RWPE2 (cell line): ENCODE measurements at regions not wholly inside any gene's neighbourhood (a gene's known extent, or its start where the extent isn't known, plus 50 kb on each side); places are given as distances from the start of the nearest gene placed in this dataset.

Experiments used
- ATAC-seq: fragments of 200-7000 bp; cut with Tn5 transposase; 3 replicates; pipeline ENCODE4 v1.9.1; 2021; ENCODE audit warnings: low read depth
- DNase-seq: peaks from one replicate; pipeline ENCODE4 v3.0.0-alpha.2; 2020; ENCODE audit warnings: low spot score
- H3K27ac ChIP-seq: fragments of 450-650 bp; 2 replicates; pipeline ENCODE4 v1.5.1; 2017; ENCODE audit warnings: mild to moderate bottlenecking; ENCODE audit not compliant: poor library complexity, severe bottlenecking
- H3K27me3 ChIP-seq: fragments of 250-450 bp; sonication (Bioruptor Pico); 2 replicates; pipeline ENCODE4 v1.5.1; 2021; ENCODE audit warnings: mild to moderate bottlenecking, moderate library complexity; ENCODE audit not compliant: insufficient read depth, poor library complexity, severe bottlenecking
- H3K36me3 ChIP-seq: fragments of 250-450 bp; sonication (Bioruptor Pico); 2 replicates; pipeline ENCODE4 v1.5.1; 2020; ENCODE audit warnings: low read depth, mild to moderate bottlenecking, moderate library complexity
- H3K4me1 ChIP-seq: fragments of 250-450 bp; sonication (Bioruptor Pico); 2 replicates; pipeline ENCODE4 v1.5.1; 2021; ENCODE audit warnings: mild to moderate bottlenecking, moderate library complexity; ENCODE audit not compliant: insufficient read depth, poor library complexity, severe bottlenecking
- H3K4me3 ChIP-seq: fragments of 250-450 bp; sonication (Bioruptor Pico); 2 replicates; pipeline ENCODE4 v1.5.1; 2021; ENCODE audit warnings: mild to moderate bottlenecking, moderate library complexity; ENCODE audit not compliant: severe bottlenecking
- H3K9me3 ChIP-seq: fragments of 250-450 bp; sonication (Bioruptor Pico); 2 replicates; pipeline ENCODE4 v1.5.1; 2021; ENCODE audit warnings: mild to moderate bottlenecking, moderate library complexity; ENCODE audit not compliant: severe bottlenecking
- TF ChIP-seq, protein P1 (sequence below): fragments of 450-650 bp; IDR thresholded peaks from one replicate; pipeline ENCODE4 v1.5.1; 2017; ENCODE audit warnings: mild to moderate bottlenecking, moderate library complexity; ENCODE audit not compliant: poor library complexity, severe bottlenecking

DNA sequence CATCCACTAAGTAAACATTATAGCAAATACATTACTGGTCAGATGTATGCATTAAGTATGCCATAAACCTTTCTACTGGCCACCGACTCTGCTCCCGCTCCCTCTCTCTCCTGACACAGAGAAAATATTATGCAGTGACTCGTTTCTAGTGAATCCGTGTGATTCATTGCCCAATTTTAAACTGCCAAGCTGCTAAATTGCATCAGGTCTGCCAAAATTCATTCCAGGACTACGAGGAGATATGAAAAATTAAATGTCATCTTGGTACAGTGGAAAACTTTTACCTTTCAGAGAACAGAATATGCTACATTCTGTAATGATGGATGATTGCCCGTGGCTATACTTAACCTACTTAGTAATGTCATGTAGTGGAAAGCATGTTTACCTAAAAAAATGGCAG lies 368.8 kb upstream of the TSHZ3 start:
- no peak overlapping the region for H3K27ac ChIP-seq
- ATAC-seq (no peak), DNase-seq (no peak)
- no peak overlapping the region for H3K4me3 ChIP-seq
- H3K9me3 ChIP-seq, result no peaks in the 10 kb centered on the region
- peaks cover 51% of the 10 kb centered on the region for H3K27me3 ChIP-seq
- no peaks in the 10 kb centered on the region for H3K36me3 ChIP-seq
- TF ChIP-seq, protein P1, sequence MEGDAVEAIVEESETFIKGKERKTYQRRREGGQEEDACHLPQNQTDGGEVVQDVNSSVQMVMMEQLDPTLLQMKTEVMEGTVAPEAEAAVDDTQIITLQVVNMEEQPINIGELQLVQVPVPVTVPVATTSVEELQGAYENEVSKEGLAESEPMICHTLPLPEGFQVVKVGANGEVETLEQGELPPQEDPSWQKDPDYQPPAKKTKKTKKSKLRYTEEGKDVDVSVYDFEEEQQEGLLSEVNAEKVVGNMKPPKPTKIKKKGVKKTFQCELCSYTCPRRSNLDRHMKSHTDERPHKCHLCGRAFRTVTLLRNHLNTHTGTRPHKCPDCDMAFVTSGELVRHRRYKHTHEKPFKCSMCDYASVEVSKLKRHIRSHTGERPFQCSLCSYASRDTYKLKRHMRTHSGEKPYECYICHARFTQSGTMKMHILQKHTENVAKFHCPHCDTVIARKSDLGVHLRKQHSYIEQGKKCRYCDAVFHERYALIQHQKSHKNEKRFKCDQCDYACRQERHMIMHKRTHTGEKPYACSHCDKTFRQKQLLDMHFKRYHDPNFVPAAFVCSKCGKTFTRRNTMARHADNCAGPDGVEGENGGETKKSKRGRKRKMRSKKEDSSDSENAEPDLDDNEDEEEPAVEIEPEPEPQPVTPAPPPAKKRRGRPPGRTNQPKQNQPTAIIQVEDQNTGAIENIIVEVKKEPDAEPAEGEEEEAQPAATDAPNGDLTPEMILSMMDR, result no peak
- H3K4me1 ChIP-seq, result no peaks in the 10 kb centered on the region

DNA sequence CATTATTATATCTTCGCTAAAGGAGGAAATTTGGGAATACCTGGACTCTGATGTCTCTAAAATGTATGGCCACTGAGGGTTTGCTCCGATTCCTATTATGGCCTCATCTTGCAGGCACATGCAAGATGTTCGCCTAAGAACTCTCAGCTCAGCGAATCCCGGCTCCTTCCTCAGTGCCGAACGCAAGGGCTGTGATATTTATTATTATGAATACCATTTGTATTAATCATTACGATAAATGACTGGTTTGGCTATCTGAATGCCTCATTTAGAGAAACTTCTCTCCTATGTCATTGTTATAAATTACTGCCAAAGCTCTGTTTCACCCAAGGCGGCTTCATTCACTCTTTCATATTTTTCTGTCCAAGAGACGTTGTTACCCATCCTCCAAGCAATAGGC lies 369.7 kb upstream of the TSHZ3 start:
- no peaks in the 10 kb centered on the region for H3K4me1 ChIP-seq
- no peak overlapping the region for H3K27ac ChIP-seq
- no peaks in the 10 kb centered on the region for H3K36me3 ChIP-seq
- H3K9me3 ChIP-seq, result no peaks in the 10 kb centered on the region
- H3K27me3 ChIP-seq, result peaks cover 51% of the 10 kb centered on the region
- TF ChIP-seq, protein P1, result no peak
- DNase-seq (no peak), ATAC-seq (no peak)
- H3K4me3 ChIP-seq, result no peak overlapping the region

DNA sequence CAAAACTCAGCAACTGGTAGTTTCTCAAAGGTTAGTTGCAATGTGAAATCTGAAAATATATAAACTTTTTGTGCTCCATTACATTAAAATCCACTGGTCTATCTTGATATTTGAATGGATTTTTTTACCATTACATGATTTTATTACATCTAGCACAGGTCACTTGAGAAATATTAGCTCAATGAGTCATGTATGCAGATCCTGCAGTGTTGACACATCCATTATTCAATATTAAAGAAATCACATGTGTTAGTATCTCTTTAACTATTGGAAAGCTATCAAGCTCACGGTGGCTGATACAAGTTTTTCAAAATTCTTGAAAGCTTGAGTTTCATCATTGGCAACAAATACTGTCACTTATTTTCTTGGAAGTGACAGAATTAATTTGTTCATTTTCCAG lies 373.9 kb upstream of the TSHZ3 start:
- ATAC-seq (no peak), DNase-seq (no peak)
- H3K9me3 ChIP-seq, result no peaks in the 10 kb centered on the region
- no peaks in the 10 kb centered on the region for H3K36me3 ChIP-seq
- H3K4me1 ChIP-seq, result no peaks in the 10 kb centered on the region
- H3K27me3 ChIP-seq, result peaks cover 26% of the 10 kb centered on the region
- H3K4me3 ChIP-seq, result no peak overlapping the region
- H3K27ac ChIP-seq, result no peak overlapping the region
- TF ChIP-seq, protein P1, result no peak

DNA sequence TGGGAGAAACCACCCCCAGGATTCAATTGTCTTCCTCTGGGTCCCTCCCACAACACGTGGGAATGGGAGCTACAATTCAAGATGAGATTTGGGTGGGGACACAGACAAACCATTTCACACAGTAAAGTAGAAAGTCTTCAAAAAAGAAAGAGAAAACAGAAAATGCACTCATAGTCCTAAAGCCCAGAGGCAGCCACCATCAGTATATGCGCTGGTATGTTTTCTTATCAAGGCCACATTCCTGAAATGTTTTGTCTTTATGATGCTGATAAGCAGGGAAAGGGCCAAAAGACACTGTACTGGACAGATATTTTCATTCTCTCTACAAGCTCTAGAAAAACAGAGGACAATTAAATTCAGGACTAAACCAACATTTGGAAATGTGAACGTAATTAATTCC lies 375.8 kb upstream of the TSHZ3 start:
- TF ChIP-seq, protein P1, result no peak
- Histone ChIP-seq H3K4me1 (no peaks in the 10 kb centered on the region), H3K27me3 (peaks cover 7% of the 10 kb centered on the region), H3K9me3 (no peaks in the 10 kb centered on the region), H3K36me3 (no peaks in the 10 kb centered on the region), H3K27ac (no peak overlapping the region), H3K4me3 (no peak overlapping the region)
- no peak for DNase-seq
- ATAC-seq, result no peak

- Histone ChIP-seq H3K4me1 (no peaks in the 10 kb centered on the region), H3K4me3 (no peak overlapping the region), H3K9me3 (no peaks in the 10 kb centered on the region), H3K27me3 (no peaks in the 10 kb centered on the region), H3K36me3 (no peaks in the 10 kb centered on the region), H3K27ac (no peak overlapping the region)
- TF ChIP-seq, protein P1, result no peak
- ATAC-seq, result no peak
- DNase-seq, result no peak
Observed at GRCh38 chr19:31727536-31727935, 378.3 kb upstream of the TSHZ3 start.
